NOMO-1 treated with DMSO at 0.1 percent for 48 hours (cell line): ENCODE measurements at regions not wholly inside any gene's neighbourhood (a gene's known extent, or its start where the extent isn't known, plus 50 kb on each side); places are given as distances from the start of the nearest gene placed in this dataset.
"Not testable (repeated sequence)": the region's sequence is repeated elsewhere in the genome, so short reads cannot be mapped to it uniquely, and the experiment has no call there.

Source experiments
- DNase-seq: peaks from one replicate; lab custom pipeline; 2025; ENCODE audit not compliant: unreplicated experiment; lab: John Stamatoyannopoulos, UW

DNA sequence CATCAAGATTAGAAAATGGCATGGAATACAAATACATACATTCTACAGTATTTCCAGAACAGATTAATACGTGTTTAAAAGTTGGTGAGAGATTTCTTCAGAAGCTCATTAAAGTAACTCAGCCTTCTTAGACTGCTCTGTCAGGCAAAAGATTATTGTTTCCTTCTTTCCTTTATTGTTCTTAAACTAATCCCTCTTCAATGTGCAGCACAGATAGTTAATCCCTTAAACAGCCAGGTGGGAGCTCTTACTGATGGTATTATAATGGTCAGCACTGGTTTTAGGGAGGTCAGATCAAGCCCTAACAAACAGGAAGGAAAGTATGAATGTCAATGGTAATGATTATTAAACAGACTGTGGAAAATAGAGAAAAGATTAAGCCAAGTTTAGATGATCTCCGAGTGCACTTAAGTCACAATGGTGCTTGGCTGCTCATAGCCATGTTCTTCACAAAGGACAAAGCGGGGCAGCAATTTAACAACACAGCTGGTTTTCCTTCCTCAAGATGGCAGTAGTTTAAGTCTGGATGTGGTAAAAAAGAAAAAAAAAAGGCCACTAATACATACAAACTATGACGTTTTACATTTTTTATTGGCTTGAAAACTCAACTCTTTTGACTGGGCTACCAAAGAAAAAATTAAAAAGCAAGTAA is 992.6 kb downstream of the PCDH9 start:
- DNase-seq, result no peak

DNA sequence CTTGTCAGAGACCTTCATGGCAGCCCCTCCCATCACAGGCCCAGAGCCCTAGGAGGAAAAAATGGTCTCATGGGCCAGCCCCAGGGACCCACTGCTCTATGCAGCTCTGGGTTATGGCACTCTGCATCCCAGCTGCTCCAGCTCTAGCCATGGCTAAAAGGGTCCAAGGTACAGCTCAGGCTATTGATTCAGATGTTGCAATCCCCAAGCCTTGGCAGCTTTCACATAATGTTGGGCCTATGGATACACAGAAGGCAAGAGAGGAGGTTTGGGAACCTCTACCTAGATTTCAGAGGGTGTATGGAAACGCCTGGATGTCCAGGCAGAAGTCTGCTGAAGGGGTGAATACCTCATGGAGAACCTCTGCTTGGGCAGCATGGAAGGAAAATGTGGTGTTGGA is 996.0 kb downstream of the PCDH9 start:
- DNase-seq, result no peak

DNA sequence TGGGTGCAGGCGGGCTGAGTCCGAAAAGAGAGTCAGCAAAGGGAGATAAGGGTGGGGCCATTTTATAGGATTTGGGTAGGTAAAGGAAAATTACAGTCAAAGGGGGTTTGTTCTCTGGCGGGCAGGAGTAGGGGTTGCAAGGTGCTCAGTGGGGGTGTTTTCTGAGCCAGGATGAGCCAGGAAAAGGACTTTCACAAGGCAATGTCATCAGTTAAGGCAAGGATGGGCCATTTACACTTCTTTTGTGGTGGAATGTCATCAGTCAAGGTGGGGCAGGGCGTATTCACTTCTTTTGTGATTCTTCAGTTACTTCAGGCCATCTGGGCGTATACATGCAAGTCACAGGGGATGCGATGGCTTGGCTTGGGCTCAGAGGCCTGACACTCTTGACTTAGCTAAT is 998.2 kb downstream of the PCDH9 start:
- DNase-seq, result not testable (repeated sequence)

DNA sequence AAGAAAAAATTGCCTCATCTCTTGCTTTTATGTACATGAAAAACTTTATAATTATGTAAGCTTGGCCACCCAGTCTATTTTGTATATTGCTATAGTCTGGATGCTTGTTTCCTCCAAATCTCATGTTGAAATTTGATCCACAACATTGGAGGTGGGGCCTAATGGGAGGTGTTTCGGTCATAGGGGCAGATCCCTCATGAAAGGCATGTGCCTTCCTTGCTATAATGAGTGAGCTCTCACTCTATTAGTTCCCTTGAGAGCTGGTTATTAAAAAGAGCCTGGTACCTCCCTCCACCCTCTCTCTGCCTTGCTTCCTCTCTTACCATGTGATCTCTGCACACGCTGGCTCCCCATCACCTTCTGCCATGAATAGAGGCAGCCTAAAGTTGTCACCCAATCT is 1005.1 kb downstream of the PCDH9 start:
- no peak for DNase-seq

DNA sequence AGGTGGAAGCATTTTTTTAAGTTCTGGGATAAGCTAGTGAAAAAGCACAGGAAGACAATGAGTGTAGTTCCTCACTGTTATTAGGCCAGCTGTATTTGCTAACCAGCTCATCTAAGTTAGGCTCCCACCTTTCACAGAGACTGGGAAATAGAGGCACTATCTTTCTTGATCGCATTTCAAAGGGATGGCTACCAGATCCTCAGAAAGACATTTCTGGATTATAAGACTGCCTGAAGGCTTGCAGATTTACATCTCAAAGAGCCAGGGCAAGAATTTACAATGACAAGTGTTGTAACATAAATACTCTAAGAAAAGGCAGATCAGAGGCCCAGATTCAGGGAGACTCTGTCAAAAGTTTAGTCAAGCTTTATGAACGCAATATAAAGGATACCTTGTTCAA is 1005.5 kb downstream of the PCDH9 start:
- DNase-seq, result no peak

DNA sequence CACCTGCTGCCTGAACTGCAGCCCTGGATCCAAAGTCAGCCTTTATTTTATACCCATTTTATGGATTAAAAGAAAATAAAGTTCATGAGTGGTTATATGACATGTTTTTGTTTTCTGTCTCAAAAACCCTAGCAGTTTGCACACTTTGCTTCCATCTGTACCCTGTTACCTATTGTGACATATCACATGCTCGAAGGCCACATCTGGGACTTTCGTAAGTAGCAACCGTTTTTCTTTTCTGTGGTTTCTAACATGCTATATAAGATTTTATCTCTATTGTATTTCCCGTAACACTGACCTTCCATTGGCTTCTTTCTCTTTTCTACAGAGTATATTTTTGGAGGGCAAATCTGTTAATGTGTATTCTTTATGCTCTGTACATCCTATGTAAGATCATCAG is 1007.2 kb downstream of the PCDH9 start:
- DNase-seq, result peak; percentile 54

DNA sequence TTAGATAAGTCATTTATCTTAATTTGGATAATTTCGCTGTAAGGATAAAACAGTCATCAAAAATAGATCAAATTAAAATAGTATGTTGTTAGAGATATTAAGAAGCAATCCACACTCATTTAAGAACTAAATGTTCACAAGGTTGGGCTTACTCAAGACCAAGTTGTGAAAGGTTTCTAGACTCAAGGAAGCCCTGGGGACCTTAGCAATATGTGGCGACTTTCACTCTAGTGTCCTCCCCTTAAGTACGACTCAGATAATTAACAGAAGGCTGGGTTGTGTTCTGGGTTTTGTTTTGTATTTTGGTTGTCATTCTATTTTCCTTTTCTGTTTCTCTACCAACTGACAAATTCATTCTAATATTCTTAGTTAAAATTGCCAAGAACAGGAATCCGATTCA is 1008.0 kb downstream of the PCDH9 start:
- peak; percentile 23 for DNase-seq

DNA sequence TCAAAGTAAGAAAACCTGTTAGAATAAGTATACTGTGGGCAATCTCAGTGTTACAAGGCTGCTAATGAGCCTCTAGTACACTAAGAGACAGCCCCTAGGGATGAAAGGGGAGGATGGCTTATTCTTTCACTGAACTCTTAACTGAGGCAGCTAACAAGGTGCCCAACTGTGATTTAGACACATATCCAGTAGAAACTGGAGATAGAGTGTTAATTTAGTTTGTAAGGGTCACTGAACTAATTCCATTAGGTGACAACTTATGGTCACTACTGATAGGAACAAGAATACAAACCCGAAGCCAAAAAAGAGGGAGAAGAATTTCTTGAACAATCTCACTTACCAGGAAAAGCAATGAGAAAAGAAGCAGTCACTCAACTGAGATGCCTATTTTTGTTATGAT is 1010.6 kb downstream of the PCDH9 start:
- DNase-seq, result no peak

DNA sequence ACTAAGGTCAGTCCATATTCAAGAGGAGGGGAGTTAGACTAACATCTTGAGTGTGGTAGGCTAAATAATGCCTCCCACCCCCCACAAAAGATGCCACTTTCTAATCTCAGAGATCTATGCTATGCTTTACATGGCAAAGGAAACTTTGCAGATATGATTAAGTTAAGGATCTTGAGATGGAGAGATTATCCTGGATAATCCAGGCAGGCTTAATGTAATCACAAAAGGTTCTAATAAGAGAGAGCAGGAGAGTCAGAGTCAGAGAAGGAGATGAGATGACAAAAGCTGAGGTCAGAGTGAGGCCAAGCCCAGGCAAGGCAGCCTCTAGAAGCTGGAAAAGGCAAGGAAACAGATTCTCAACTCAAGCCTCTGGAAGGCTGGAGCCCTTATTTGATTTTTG is 1011.6 kb downstream of the PCDH9 start:
- no peak for DNase-seq

DNA sequence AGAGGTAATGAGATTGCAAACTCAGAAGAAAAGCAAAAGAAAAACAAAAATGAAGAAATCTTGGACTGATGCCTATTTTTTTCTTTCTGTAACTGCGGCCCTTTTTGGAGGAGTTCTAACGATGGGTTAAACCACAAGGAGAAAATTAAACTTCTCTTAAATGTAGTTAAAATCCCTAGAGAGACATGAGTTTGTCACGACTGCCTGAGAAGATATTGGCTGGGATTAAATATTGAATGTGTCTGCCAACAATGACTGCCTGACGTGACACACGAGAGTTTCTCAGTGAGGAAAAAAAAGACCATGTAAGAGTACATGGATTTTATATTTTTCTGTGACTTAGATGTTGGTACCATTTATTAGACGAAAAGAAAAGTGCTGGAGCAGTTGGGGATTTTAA is 1013.4 kb downstream of the PCDH9 start:
- no peak for DNase-seq

DNA sequence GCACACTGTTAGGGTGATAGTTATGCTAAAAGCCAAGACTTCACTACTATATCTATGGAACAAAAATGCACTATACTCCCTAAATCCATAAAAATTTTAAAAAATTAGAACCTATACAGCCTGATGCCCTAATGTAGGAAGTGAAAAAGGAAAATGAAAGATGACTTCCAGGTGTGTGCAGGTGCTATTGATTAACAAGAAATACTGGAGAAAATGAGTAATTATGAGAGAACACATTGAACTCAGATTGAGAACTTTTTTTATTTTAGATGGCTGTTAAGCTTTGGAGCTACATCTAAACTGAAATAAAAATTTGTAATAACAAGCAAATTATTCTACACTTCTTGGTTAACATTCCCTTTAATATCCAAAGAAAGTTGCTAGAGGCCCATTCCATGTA is 1015.7 kb downstream of the PCDH9 start:
- DNase-seq, result no peak

DNA sequence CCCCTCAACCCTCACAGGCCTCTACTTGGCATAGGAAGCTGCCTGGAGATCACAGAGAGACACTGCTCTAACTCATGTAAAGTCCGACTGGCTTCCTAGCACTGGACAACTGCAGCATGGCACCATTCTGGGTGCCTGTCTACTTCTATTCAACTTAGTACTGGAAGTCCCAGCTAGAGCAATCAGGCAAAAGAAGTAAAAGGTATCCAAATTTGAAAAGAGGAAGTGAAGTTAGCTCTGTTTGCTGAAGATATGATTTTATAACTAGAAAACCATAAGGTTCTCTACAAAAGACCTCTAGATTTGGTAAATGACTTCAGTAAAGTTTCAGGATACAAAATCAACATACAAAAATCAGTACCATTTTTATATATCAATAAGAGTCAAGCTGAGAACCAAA is 1017.6 kb downstream of the PCDH9 start:
- peak; percentile 23 for DNase-seq

DNA sequence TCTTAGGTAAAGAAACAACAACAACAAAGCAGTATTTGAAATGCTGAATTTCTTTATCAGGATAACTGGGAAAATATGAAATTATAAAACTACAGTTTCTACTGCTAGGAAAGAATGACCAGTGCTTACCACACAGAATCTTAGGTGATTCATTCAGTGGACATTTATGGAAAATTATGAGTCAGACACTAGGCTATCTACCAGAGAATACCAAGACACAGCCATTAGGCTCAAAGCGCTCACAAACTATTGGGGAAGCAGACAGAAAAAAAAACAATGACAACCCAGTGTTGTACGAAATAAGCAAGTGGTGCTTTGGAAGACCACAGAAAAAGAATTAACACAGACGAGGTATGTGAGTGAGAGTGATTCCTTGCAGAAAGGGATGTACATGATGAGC is 1019.5 kb downstream of the PCDH9 start:
- no peak for DNase-seq

DNA sequence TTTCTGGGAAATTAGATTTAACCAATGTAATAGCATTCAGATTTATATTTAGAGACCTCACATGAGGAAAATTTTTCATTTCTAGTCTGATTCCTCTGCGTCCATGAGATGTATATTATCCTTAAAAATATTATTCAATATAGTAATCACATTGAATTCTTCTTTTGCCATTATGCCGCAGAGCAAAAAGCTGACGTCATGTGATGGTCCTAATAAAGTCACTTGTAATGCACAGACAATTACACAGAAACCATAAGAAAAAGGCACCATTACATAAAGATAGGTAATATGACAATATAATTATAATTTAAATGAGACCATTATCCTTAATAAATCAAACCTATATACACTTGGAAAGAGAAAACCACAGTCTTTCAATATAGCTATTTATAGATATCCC is 1021.5 kb downstream of the PCDH9 start:
- no peak for DNase-seq

DNA sequence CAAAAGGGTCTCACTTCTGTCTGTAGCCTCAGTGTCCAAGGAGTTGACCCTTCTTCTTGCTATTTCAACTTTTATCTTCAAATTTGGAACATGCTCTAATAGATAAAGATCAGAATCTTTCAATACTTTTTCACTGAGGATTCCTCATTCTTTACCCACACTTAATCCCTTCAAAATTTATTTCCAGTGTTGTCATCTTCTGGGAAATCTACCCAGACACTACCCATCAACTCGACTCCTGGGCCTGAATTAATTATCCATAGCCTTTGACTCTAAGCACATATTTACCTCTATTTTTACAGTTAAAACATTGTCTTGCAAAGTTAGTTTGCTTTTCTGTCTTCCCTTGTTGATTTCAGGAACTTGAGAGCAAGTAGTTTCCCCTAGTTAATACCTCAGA is 1022.5 kb downstream of the PCDH9 start:
- DNase-seq, result no peak

DNA sequence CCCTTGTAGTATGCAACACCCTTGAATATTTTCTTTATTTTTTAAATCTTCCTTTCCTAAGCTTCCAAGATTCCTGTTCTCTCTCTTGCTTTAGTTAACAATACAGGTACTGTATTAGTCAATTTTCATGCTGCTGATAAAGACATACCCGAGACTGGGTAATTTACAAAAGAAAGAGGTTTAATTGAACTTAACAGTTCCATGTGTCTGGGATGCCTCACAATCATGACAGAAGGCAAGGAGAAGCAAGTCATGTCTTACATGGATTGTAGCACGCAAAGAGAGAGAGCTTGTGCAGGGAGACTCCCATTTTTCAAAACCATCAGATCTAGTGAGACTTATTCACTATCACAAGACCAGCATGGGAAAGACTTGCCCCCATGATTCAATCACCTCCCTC is 1024.3 kb downstream of the PCDH9 start:
- no peak for DNase-seq

DNA sequence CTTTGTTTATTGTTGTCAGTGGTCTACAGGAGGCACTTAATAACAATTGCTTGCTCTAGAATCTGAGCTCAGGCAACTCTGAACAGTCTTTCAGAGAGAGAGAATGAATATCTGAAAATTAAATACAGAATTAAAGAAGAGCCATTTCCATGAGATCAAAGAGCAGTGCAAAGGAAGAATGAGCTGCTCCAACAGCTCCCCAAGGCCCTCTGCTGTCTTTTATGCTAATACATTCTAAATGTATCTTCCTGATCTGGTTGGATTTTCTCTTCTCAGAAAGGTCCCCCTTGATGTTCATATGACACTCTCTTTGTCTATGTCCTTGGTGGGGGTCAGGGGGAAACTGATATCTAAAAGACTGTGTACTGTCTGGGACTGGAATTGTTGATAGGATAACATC is 1029.6 kb downstream of the PCDH9 start:
- DNase-seq, result no peak

DNA sequence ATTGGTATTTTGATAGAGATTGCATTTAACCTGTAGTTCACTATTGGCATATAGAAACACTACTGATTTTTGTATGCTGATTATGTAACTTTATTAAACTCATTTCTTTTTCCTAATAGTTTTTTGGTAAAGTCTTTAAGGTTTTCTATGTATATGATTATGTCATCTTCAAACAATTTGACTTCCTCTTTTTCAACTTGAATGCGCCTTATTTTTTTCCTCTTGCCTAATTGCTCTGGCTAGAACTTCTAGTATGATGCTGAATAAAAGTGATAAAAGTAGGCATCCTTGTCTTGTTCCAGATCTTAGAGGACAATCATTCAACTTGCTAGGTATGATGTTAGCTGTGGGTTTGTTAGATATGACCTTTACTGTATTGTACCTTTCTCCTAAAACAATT is 1034.9 kb downstream of the PCDH9 start:
- DNase-seq, result peak; percentile 27

DNA sequence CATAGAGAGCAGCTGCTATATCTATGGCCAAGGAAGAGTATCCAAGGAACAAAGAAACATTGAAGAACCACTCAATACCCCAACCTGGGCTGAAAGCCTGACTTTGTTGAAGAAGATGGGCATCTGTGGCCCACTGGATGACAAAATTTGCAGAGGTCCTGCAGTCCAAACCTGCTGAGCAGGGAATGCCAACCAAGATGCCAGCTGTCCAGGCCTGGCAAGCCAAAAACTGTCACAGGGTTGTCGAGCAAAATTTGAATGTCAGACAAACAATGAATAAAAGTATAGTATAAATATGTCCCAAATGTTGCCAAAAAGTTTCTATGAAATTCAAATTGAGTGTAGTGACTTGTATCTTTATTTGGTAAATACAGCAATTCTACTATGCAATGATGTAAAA is 1040.2 kb downstream of the PCDH9 start:
- no peak for DNase-seq

DNA sequence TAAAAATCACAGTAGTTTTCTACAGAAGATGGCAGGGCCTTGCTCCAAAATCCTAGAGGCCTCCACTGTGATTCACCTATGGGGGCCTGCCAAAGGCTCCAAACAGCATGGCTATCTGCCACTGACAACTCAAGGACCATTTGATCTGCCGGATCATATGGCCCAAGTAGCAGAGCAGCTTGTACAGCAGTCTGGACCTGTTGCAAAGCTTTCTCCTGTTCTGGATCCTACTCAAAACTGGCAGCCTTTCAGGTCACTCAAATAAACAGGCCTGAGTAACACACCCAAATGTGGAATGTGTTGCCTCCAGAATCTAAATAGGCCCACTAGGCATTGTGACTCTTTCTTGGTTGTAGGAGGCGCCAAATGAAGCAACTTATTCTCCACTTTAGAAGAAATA is 1049.3 kb downstream of the PCDH9 start:
- DNase-seq, result no peak

DNA sequence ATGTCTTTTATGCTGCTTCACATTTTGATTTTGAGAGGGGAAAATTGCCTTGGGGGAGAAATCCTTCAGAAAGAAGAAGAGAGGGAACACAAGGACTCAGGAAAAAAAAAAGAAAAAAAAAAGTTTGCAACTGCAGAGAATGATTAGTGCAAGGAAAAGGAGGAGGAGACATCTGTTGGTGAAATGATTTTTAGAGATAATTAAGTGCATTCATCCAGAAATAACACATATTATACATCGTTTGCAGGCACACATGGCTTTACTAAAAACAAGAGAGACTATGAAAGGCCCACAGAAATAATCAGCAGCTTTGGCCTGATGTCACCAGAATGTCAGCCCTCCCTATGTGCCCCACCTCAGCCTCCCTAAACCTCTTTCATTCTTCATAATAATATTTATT is 1058.2 kb downstream of the PCDH9 start:
- DNase-seq, result no peak

DNA sequence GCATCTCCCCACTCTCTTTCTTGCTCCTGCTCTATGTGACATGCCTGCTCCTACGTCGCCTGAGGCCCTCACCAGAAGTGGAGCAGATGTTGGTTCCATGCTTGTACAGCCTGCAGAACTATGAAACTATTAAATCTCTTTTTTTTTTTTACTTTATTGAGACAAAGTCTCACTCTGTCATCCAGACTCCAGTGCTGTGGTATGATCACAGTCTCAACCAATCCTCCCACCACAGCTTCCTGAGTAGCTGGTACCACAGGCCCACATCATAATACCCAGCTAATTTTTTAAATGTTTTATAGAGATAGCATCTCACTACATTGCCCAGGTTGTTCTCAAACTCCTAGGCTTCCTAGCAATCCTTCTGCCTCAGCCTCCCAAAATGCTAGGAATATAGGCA is 1067.7 kb downstream of the PCDH9 start:
- no peak for DNase-seq

DNA sequence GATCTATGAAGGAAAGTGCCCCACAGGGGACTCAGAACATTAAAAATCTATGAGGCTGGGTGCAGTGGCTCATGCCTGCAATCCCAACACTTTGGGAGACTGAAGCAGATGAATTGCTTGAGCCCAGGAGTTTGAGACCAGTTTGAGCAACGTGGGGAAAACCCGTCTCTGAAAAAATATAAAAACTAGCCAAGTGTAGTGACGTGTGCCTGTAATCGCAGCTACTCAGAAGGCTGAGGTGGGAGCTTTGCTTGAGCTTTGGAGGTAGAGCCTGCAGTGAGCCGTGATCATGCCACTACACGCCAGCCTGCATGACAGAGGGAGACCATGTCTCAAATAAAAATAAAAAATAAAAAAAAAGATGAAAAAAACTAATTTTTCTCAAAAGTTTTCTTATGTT is 1070.6 kb downstream of the PCDH9 start:
- DNase-seq, result no peak

DNA sequence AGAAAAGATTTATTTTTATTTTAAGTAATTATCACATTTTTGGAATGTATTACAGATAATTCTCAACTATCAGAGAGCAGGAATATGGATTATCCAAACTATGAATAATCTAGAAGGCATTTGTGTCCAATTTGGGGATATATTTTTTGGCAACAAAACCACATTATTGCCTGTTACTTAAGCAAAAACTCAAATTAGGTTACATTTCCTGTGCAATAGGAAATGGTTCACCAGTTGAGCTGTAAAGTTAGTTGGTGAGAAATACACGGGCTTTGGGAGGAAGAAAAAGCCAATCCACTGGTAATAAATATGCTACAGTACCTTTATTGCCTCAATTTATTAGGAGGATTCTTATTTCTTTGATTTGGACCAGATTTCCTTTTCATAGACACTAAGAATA is 1075.2 kb downstream of the PCDH9 start:
- peak; percentile 3 for DNase-seq
